ENCODE measurements at regions not wholly inside any gene's neighbourhood (a gene's known extent, or its start where the extent isn't known, plus 50 kb on each side); places are given as distances from the start of the nearest gene placed in this dataset.
A peak's percentile ranks its signal among the peaks of the same experiment; 100 is the strongest.

DNA sequence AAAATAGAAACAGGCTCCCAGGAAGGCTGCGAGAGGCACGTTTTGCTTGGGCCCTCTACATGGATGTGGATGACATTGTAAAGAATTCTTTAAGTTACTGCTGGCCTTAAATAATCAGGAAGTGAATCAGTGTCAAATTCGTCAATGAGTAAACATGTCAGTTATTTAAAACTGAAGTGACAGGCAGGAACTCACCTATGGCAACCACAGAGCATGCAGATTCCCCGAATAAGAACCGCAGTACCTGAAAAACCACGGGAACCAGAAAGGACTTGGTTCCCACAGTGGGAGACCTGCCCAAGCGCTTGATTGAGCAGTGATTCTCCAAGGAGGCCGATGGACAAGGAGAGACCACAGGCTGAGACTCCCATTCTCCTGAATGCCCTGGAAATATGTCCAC lies 351.2 kb upstream of the AKR1E2 start:
- WGBS, 2 experiments (ENCODE audit: low coverage in 1 of 2, low lambda C conversion rate in 2 of 2, missing lambda C conversion rate in 2 of 2): 87 to 94% methylated on average over 8 of the region's 8 CpGs
- Histone ChIP-seq H3K79me2 (ENCODE audit: insufficient read depth) (no peaks in the 10 kb centered on the region), H4K20me1 (ENCODE audit: insufficient read depth) (no peaks in the 10 kb centered on the region), H3K9me2 (ENCODE audit: insufficient read depth) (no peaks in the 10 kb centered on the region), H3K27me3 (replicated peaks; ENCODE audit: insufficient read depth) (no peaks in the 10 kb centered on the region), H3K4me3 (no peak overlapping the region), H3K4me2 (ENCODE audit: unreplicated experiment) (no peak overlapping the region), H3K9me3 (ENCODE audit: low read depth) (no peaks in the 10 kb centered on the region), H3K4me1 (ENCODE audit: insufficient read depth) (peaks cover 21% of the 10 kb centered on the region), H3K27ac (no peak overlapping the region), H3K9ac (no peak overlapping the region), H3K36me3 (ENCODE audit: low read depth) (no peaks in the 10 kb centered on the region), H3F3A (ENCODE audit: insufficient read depth) (peaks cover 11% of the 10 kb centered on the region), H2AFZ (no peak overlapping the region)
- TF ChIP-seq EZH2phosphoT487 (IDR thresholded peaks at IDR 0.05; ENCODE audit: insufficient read depth, low read depth) (no peak), EZH2 (IDR thresholded peaks at IDR 0.05; ENCODE audit: insufficient read depth, poor library complexity, severe bottlenecking) (no peak)
- no peak for DNase-seq
- in situ Hi-C loops (cut with MboI): no loop called here

DNA sequence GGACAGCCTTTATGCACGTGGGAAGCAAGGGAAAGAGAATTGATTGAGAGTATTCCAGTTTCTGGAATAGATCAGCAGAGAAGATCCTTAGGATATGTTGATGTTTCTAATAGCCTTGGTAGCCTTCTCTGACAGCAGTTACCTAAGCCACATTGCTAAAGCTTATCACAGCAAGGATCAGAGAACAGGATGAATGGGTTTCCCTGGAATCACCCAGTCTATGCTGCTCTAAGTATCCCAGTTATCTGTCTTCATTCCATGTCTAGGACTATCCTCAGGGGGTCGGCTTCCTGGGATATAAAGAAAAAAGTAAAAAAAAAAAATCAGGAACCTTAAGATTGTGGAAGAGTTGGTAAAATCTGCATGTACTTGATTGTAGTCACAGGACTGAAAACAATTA lies 352.0 kb upstream of the AKR1E2 start:
- 75 to 85% methylated on average over 2 of the region's 2 CpGs for whole genome bisulfite sequencing, 2 experiments (ENCODE audit: low coverage in 1 of 2, low lambda C conversion rate in 2 of 2, missing lambda C conversion rate in 2 of 2)
- H3K9ac ChIP-seq: no peak overlapping the region
- H3K4me1 ChIP-seq (ENCODE audit: insufficient read depth): peaks cover 28% of the 10 kb centered on the region
- no peak overlapping the region for H3K4me2 ChIP-seq (ENCODE audit: unreplicated experiment)
- DNase-seq: no peak
- no peak for TF ChIP-seq EZH2phosphoT487 (IDR thresholded peaks at IDR 0.05; ENCODE audit: insufficient read depth, low read depth)
- TF ChIP-seq EZH2 (IDR thresholded peaks at IDR 0.05; ENCODE audit: insufficient read depth, poor library complexity, severe bottlenecking): no peak
- H3K9me3 ChIP-seq (ENCODE audit: low read depth): no peaks in the 10 kb centered on the region
- no peaks in the 10 kb centered on the region for H3K79me2 ChIP-seq (ENCODE audit: insufficient read depth)
- H3K27me3 ChIP-seq (replicated peaks; ENCODE audit: insufficient read depth): no peaks in the 10 kb centered on the region
- H3K27ac ChIP-seq: no peak overlapping the region
- H3K4me3 ChIP-seq: no peak overlapping the region
- H3K36me3 ChIP-seq (ENCODE audit: low read depth): no peaks in the 10 kb centered on the region
- peak overlapping the region; percentile 53 for H2AFZ ChIP-seq
- no peaks in the 10 kb centered on the region for H4K20me1 ChIP-seq (ENCODE audit: insufficient read depth)
- no peaks in the 10 kb centered on the region for H3K9me2 ChIP-seq (ENCODE audit: insufficient read depth)
- in situ Hi-C loops (cut with MboI): no loop called here
- peaks cover 15% of the 10 kb centered on the region for H3F3A ChIP-seq (ENCODE audit: insufficient read depth)

DNA sequence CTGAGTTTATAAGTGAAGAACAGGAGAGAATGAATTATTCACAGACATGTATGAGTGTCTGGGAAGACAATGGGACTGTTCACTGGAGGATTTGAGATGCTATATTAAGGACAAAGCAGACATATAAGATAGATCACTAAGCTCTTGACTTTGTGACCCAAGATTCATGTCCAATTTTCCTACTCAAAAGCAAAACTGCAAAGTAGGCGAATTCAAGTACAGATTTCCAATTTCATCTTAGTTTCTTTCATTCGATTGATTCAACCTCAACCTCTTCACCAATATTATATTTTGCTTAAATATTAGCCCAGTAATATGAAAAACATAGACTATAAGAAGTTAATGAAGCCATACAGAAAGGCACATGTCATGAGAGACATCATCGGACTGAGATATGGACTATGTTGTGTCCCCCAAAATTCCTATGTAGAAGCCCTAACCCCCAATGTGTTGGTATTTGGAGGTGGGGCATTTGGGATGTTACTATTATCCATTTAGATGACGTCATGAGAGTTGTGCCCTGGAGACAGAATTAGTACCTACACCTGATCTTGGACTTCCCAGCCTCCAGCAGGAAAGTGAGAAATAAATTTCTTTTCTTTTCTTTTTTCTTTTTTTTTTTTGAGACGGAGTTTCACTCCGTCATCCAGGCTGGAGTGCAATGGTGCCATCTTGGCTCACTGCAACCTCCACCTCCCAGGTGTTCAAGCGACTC lies 353.7 kb upstream of the AKR1E2 start:
- 97 to 98% methylated on average over 7 of the region's 7 CpGs for WGBS, 2 experiments (ENCODE audit: low coverage in 1 of 2, low lambda C conversion rate in 2 of 2, missing lambda C conversion rate in 2 of 2)
- in situ Hi-C loops (cut with MboI): no loop called here

DNA sequence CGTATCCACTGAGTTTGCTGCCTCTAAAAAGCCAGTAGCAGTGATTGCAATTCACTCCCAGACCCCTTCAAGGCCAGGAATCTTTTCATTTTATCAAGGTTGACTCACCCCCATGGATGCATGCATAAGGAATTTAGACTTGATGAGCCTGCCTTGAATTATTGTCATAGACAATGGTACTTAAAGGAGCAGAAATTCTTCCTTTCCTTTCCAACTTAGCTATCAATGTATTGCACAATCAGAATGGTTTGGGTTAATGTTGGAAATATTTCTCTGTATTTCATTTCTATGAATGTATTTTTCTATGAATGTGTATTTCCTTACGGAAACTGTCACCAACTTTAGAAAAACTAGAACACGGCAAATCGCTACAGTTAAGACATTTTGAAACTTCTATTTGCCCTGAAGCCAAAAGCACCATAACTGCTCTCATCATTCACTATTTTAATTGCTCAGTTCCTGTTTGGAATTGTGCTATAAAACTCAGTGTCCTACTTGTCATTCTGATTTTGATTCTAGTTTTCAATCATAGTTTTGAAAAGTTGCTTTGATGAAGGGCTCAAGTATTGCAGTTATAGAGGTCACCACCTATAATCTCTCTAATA lies 355.7 kb upstream of the AKR1E2 start:
- no peaks in the 10 kb centered on the region for H3K9me3 ChIP-seq (ENCODE audit: low read depth)
- TF ChIP-seq EZH2 (IDR thresholded peaks at IDR 0.05; ENCODE audit: insufficient read depth, poor library complexity, severe bottlenecking) (no peak), EZH2phosphoT487 (IDR thresholded peaks at IDR 0.05; ENCODE audit: insufficient read depth, low read depth) (0 out of 2 replicates have a peak, but pooled peaks have one; percentile 50)
- 27 to 41% methylated on average over 4 of the region's 4 CpGs for WGBS, 2 experiments (ENCODE audit: low coverage in 1 of 2, low lambda C conversion rate in 2 of 2, missing lambda C conversion rate in 2 of 2)
- peak overlapping the region; percentile 0; the same call in 1 of the 2 replicates for H2AFZ ChIP-seq
- no peaks in the 10 kb centered on the region for H3K79me2 ChIP-seq (ENCODE audit: insufficient read depth)
- H3K4me2 ChIP-seq (ENCODE audit: unreplicated experiment): peak overlapping the region; percentile 34
- H3K36me3 ChIP-seq (ENCODE audit: low read depth): no peaks in the 10 kb centered on the region
- peak overlapping the region; percentile 22 for H3K27ac ChIP-seq
- H4K20me1 ChIP-seq (ENCODE audit: insufficient read depth): no peaks in the 10 kb centered on the region
- H3K4me3 ChIP-seq: peak overlapping the region; percentile 1; the same call in 1 of the 2 replicates
- no peaks in the 10 kb centered on the region for H3K9me2 ChIP-seq (ENCODE audit: insufficient read depth)
- peaks cover 28% of the 10 kb centered on the region for H3K4me1 ChIP-seq (ENCODE audit: insufficient read depth)
- no peaks in the 10 kb centered on the region for H3K27me3 ChIP-seq (replicated peaks; ENCODE audit: insufficient read depth)
- in situ Hi-C loops (cut with MboI): no loop called here
- no peak overlapping the region for H3K9ac ChIP-seq
- H3F3A ChIP-seq (ENCODE audit: insufficient read depth): peaks cover 15% of the 10 kb centered on the region
- peak; percentile 89 for DNase-seq

More for the DNA sequence above, 353.7 kb upstream of the AKR1E2 start:
- no peak for DNase-seq
- Histone ChIP-seq H3K4me3 (no peak overlapping the region), H3K27me3 (replicated peaks; ENCODE audit: insufficient read depth) (no peaks in the 10 kb centered on the region), H3K9me2 (ENCODE audit: insufficient read depth) (no peaks in the 10 kb centered on the region), H3K79me2 (ENCODE audit: insufficient read depth) (no peaks in the 10 kb centered on the region), H3F3A (ENCODE audit: insufficient read depth) (peaks cover 15% of the 10 kb centered on the region), H3K27ac (no peak overlapping the region), H4K20me1 (ENCODE audit: insufficient read depth) (no peaks in the 10 kb centered on the region), H3K4me2 (ENCODE audit: unreplicated experiment) (no peak overlapping the region), H3K4me1 (ENCODE audit: insufficient read depth) (peaks cover 28% of the 10 kb centered on the region), H3K9me3 (ENCODE audit: low read depth) (no peaks in the 10 kb centered on the region), H3K9ac (no peak overlapping the region), H2AFZ (no peak overlapping the region), H3K36me3 (ENCODE audit: low read depth) (no peaks in the 10 kb centered on the region)
- TF ChIP-seq EZH2phosphoT487 (IDR thresholded peaks at IDR 0.05; ENCODE audit: insufficient read depth, low read depth) (no peak), EZH2 (IDR thresholded peaks at IDR 0.05; ENCODE audit: insufficient read depth, poor library complexity, severe bottlenecking) (no peak)
